SK-N-SH treated with all-trans-retinoic acid at 6 μM for 48 hours (cell line): ENCODE measurements at regions not wholly inside any gene's neighbourhood (a gene's known extent, or its start where the extent isn't known, plus 50 kb on each side); places are given as distances from the start of the nearest gene placed in this dataset.

Experiments used
- ATAC-seq: fragments of 200-7000 bp; cut with Tn5 transposase; 3 replicates; pipeline ENCODE4 v1.9.1; 2020; ENCODE audit warnings: mild to moderate bottlenecking, moderate library complexity
- ARNTL ChIP-seq: fragments of 450-650 bp; formaldehyde crosslinking; IDR thresholded peaks from 2 replicates; pipeline ENCODE4 v1.5.0; 2020; ENCODE audit warnings: low read depth, mild to moderate bottlenecking, moderate library complexity, borderline replicate concordance
- BACH2 ChIP-seq: fragments of 250-450 bp; sonication (Bioruptor Pico); IDR thresholded peaks from 2 replicates; pipeline ENCODE4 v1.9.0; 2021; ENCODE audit warnings: mild to moderate bottlenecking, borderline replicate concordance
- CSDC2 ChIP-seq: fragments of 250-450 bp; sonication (Bioruptor Pico); IDR thresholded peaks from 2 replicates; pipeline ENCODE4 v1.5.0; 2020; ENCODE audit warnings: mild to moderate bottlenecking, moderate library complexity
- ESRRG ChIP-seq: fragments of 250-450 bp; sonication (Bioruptor Pico); IDR thresholded peaks from 2 replicates; pipeline ENCODE4 v1.6.1; 2021; ENCODE audit warnings: mild to moderate bottlenecking
- GLIS3 ChIP-seq: fragments of 250-450 bp; sonication (Bioruptor Pico); IDR thresholded peaks from 2 replicates; pipeline ENCODE4 v1.5.0; 2020; ENCODE audit warnings: mild to moderate bottlenecking, moderate library complexity
- OSR1 ChIP-seq: fragments of 250-450 bp; sonication (Bioruptor Pico); IDR thresholded peaks from 2 replicates; pipeline ENCODE4 v1.8.0; 2022; ENCODE audit warnings: moderate library complexity, mild to moderate bottlenecking, inconsistent platforms
- POU6F1 ChIP-seq: fragments of 250-450 bp; sonication (Bioruptor Pico); IDR thresholded peaks from 2 replicates; pipeline ENCODE4 v1.8.0; 2021; ENCODE audit warnings: low read depth, mild to moderate bottlenecking, moderate library complexity, borderline replicate concordance
- PPARA ChIP-seq: fragments of 250-450 bp; sonication (Bioruptor Pico); IDR thresholded peaks from 2 replicates; pipeline ENCODE4 v1.5.0; 2020; ENCODE audit warnings: mild to moderate bottlenecking, borderline replicate concordance
- RARB ChIP-seq: fragments of 250-450 bp; sonication (Bioruptor Pico); IDR thresholded peaks from 2 replicates; pipeline ENCODE4 v1.8.0; 2021; ENCODE audit warnings: mild to moderate bottlenecking, moderate library complexity
- SNAI2 ChIP-seq: fragments of 250-450 bp; sonication (Bioruptor Pico); IDR thresholded peaks from 2 replicates; pipeline ENCODE4 v1.5.0; 2020; ENCODE audit warnings: mild to moderate bottlenecking, moderate library complexity
- TOX ChIP-seq: fragments of 250-450 bp; sonication (Bioruptor Pico); IDR thresholded peaks from 2 replicates; pipeline ENCODE4 v1.8.0; 2021; ENCODE audit warnings: mild to moderate bottlenecking, moderate library complexity, borderline replicate concordance
- ZC3H10 ChIP-seq: fragments of 250-450 bp; sonication (Bioruptor Pico); IDR thresholded peaks from 2 replicates; pipeline ENCODE4 v1.5.1; 2021; ENCODE audit warnings: mild to moderate bottlenecking, moderate library complexity
- ZFP30 ChIP-seq: fragments of 450-650 bp; formaldehyde crosslinking; IDR thresholded peaks from 2 replicates; pipeline ENCODE4 v1.5.0; 2022; ENCODE audit warnings: mild to moderate bottlenecking, moderate library complexity
- ZNF565 ChIP-seq: fragments of 450-650 bp; formaldehyde crosslinking; conservative IDR thresholded peaks from 2 replicates; pipeline ENCODE4 v1.5.0; 2020; ENCODE audit warnings: low read depth, mild to moderate bottlenecking, moderate library complexity
- ZNF70 ChIP-seq: fragments of 450-650 bp; formaldehyde crosslinking; IDR thresholded peaks from 2 replicates; pipeline ENCODE4 v1.5.0; 2020; ENCODE audit warnings: mild to moderate bottlenecking, moderate library complexity
- ZNF8 ChIP-seq: fragments of 450-650 bp; formaldehyde crosslinking; IDR thresholded peaks from 2 replicates; pipeline ENCODE4 v1.5.0; 2020; ENCODE audit warnings: mild to moderate bottlenecking, moderate library complexity
- TF ChIP-seq, protein P1 (sequence below): fragments of 250-450 bp; sonication (Bioruptor Pico); IDR thresholded peaks from 2 replicates; pipeline ENCODE4 v1.8.0; 2020; ENCODE audit warnings: mild to moderate bottlenecking, moderate library complexity, borderline replicate concordance
- TF ChIP-seq, protein P2 (sequence below): fragments of 250-450 bp; sonication (Bioruptor Pico); IDR thresholded peaks from 2 replicates; pipeline ENCODE4 v1.5.1; 2021; ENCODE audit warnings: mild to moderate bottlenecking, moderate library complexity
- TF ChIP-seq, protein P3 (sequence below): fragments of 250-450 bp; sonication (Bioruptor Pico); IDR thresholded peaks from 2 replicates; pipeline ENCODE4 v1.5.0; 2020; ENCODE audit warnings: mild to moderate bottlenecking, moderate library complexity

DNA sequence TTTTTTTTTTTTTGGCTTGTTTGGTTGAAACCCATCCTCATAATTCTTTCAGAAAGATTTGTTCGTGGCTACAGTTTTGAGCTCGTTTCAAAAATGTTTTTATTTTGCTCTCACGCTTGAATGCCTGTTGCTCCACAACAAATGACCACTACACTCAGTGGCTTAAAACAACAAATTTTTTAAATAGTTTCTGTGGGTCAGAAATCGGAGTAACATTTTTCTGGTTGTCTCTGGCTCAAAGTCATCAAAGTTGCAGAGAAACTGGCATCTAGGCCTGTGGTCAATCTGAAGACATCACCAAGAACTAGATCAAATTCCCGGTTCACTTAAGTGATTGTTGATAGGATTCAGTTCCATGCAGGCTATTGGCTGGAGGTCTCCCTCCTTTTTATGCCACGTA lies 560.0 kb downstream of the SNAPC1 start:
- no peak for ATAC-seq
- TF ChIP-seq, protein P1, sequence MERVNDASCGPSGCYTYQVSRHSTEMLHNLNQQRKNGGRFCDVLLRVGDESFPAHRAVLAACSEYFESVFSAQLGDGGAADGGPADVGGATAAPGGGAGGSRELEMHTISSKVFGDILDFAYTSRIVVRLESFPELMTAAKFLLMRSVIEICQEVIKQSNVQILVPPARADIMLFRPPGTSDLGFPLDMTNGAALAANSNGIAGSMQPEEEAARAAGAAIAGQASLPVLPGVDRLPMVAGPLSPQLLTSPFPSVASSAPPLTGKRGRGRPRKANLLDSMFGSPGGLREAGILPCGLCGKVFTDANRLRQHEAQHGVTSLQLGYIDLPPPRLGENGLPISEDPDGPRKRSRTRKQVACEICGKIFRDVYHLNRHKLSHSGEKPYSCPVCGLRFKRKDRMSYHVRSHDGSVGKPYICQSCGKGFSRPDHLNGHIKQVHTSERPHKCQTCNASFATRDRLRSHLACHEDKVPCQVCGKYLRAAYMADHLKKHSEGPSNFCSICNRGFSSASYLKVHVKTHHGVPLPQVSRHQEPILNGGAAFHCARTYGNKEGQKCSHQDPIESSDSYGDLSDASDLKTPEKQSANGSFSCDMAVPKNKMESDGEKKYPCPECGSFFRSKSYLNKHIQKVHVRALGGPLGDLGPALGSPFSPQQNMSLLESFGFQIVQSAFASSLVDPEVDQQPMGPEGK: no peak
- TF ChIP-seq OSR1 (no peak), BACH2 (CRISPR knock-in tag) (no peak), POU6F1 (CRISPR knock-in tag) (no peak), ZNF70 (CRISPR knock-in tag) (no peak), ARNTL (no peak), SNAI2 (CRISPR knock-in tag) (no peak), RARB (CRISPR knock-in tag) (no peak), TOX (no peak), ZNF565 (no peak), PPARA (CRISPR knock-in tag) (no peak)

DNA sequence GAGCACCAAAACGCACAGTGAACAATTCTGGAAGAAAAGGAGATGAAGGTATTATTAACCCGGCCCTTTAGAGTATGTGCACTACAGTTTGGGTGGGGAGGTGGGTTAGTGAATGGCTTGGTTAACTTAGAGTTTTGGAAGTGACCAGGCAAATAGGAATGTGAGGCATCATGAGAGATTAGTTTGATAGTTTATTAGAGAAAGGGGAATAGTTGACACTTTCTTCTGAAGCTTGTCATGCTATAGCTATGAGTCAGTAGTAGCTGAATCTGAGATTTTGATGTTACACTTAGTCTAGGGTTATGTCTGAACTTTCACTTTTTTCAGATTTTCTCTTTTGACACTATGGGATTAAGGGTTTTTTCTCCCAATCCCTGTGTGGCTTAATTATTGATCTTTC lies 567.2 kb downstream of the SNAPC1 start:
- no peak for TF ChIP-seq POU6F1 (CRISPR knock-in tag)
- TF ChIP-seq ZNF8 (CRISPR knock-in tag): no peak
- TF ChIP-seq RARB (CRISPR knock-in tag): no peak
- TF ChIP-seq ZNF70 (CRISPR knock-in tag): no peak
- no peak for TF ChIP-seq TOX
- TF ChIP-seq, protein P2, sequence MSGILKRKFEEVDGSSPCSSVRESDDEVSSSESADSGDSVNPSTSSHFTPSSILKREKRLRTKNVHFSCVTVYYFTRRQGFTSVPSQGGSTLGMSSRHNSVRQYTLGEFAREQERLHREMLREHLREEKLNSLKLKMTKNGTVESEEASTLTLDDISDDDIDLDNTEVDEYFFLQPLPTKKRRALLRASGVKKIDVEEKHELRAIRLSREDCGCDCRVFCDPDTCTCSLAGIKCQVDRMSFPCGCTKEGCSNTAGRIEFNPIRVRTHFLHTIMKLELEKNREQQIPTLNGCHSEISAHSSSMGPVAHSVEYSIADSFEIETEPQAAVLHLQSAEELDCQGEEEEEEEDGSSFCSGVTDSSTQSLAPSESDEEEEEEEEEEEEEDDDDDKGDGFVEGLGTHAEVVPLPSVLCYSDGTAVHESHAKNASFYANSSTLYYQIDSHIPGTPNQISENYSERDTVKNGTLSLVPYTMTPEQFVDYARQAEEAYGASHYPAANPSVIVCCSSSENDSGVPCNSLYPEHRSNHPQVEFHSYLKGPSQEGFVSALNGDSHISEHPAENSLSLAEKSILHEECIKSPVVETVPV (CRISPR knock-in tag): no peak
- no peak for TF ChIP-seq ARNTL
- no peak for TF ChIP-seq BACH2 (CRISPR knock-in tag)
- TF ChIP-seq GLIS3 (CRISPR knock-in tag): no peak
- TF ChIP-seq, protein P1: no peak
- TF ChIP-seq, all 23 proteins: peak for 0

GRCh38 chr14:62347562-62348011 lies 585.4 kb downstream of the SNAPC1 start:
- no peak for TF ChIP-seq CSDC2 (CRISPR knock-in tag)
- TF ChIP-seq ESRRG (CRISPR knock-in tag): no peak
- no peak for TF ChIP-seq BACH2 (CRISPR knock-in tag)
- no peak for TF ChIP-seq POU6F1 (CRISPR knock-in tag)
- TF ChIP-seq, protein P3, sequence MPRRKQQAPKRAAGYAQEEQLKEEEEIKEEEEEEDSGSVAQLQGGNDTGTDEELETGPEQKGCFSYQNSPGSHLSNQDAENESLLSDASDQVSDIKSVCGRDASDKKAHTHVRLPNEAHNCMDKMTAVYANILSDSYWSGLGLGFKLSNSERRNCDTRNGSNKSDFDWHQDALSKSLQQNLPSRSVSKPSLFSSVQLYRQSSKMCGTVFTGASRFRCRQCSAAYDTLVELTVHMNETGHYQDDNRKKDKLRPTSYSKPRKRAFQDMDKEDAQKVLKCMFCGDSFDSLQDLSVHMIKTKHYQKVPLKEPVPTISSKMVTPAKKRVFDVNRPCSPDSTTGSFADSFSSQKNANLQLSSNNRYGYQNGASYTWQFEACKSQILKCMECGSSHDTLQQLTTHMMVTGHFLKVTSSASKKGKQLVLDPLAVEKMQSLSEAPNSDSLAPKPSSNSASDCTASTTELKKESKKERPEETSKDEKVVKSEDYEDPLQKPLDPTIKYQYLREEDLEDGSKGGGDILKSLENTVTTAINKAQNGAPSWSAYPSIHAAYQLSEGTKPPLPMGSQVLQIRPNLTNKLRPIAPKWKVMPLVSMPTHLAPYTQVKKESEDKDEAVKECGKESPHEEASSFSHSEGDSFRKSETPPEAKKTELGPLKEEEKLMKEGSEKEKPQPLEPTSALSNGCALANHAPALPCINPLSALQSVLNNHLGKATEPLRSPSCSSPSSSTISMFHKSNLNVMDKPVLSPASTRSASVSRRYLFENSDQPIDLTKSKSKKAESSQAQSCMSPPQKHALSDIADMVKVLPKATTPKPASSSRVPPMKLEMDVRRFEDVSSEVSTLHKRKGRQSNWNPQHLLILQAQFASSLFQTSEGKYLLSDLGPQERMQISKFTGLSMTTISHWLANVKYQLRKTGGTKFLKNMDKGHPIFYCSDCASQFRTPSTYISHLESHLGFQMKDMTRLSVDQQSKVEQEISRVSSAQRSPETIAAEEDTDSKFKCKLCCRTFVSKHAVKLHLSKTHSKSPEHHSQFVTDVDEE (CRISPR knock-in tag): no peak
- TF ChIP-seq ZC3H10 (CRISPR knock-in tag): no peak
- TF ChIP-seq, protein P1: no peak
- TF ChIP-seq RARB (CRISPR knock-in tag): no peak
- TF ChIP-seq ZNF70 (CRISPR knock-in tag): no peak
- TF ChIP-seq OSR1: no peak
- TF ChIP-seq ZNF8 (CRISPR knock-in tag): no peak
- TF ChIP-seq ZFP30 (CRISPR knock-in tag): no peak
- TF ChIP-seq, all 23 proteins: peak for 0
- ATAC-seq: no peak

More for the DNA sequence above, 567.2 kb downstream of the SNAPC1 start:
- no peak for ATAC-seq
